HL-60/S4 treated with retinoic acid at 250 ng/mL for 4 days and 3 days (cell line): ENCODE measurements at regions not wholly inside any gene's neighbourhood (a gene's known extent, or its start where the extent isn't known, plus 50 kb on each side); places are given as distances from the start of the nearest gene placed in this dataset.

ENCODE experiments used
- in situ Hi-C: fragments of 300-500 bp; cut with MboI; formaldehyde crosslinking; loops from 2 replicates; pipeline ENCODE4 v1.7.0; 2022; ENCODE audit warnings: low sequenced_read_pairs

GRCh38 chr14:62244221-62244620 lies 482.0 kb downstream of the SNAPC1 start:
- in situ Hi-C loops = no loop called here

DNA sequence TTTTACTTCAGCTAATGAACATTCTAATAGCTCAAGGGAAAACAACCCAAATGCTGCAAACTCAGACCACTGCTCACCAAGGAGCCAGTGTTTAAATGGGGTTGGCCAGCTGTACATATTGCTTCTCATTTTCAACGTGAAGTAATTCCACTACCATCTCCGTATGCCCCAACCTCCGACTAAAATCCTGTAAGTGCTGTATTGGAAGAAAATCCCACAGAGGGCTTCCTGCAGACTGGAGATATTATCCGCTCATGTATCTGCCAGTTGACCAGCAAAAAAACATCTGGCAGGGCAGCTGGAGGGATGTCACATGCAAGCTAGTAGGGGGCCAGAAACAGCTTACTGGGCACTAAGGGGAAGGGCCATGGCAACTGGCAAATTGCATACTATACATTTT lies 485.0 kb downstream of the SNAPC1 start:
- in situ Hi-C loops = no loop called here

DNA sequence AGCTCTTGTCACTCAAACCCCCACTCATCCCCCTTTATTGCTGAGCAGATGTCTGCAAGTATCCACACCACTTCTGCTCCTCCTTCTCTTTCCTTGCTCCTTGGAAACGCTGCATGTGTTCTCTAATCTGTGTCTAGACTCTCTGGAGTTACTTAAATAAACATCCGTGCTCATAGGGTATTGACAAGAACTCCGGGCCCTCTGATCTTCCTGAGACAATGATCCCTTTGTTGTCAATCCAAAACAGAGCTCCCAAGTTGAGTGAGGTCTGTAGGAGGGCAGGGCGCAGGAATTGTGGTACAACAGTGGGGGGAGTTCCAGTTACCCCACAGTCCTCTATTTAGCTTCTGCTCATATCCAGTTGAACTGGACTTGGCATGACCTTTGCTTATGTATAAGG lies 489.0 kb downstream of the SNAPC1 start:
- in situ Hi-C loops = no loop called here

DNA sequence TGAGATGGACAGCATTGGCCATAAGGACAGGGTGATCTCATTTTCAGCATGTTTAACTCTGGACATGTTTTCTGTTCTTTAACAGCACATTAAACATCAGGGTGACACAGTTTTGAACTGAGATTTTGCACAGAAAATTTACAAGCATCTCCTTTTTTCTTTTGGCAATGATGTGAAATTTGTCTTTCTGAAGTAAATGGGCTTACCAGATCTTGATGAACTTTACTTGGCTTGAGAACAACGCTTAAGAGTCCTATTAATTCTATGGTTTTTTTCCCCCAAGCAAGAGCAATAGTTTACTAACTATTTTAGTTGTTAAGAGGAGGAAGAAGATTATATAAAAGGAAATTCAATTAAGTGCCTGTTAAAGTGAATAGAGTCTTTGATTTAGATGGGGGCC lies 491.0 kb downstream of the SNAPC1 start:
- in situ Hi-C loops = no loop called here

DNA sequence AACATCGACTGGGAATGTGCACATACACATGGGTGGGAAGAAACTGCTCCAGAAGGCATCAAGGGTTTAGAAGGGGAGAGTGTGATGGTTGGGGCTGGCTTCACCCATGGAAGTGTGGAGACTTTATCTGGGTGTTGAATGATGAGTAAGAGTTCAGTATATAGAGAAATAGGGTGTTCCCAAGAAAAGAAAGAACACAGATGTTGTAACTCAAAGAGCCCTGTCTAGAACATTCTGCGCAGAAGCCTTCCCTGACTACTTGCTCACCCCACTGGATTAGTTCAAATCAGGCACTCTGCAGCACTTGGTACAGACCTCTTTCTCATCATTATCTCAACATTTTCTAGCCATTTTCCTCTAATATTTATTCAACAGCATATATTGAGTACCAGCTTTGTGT lies 491.7 kb downstream of the SNAPC1 start:
- in situ Hi-C loops = no loop called here

DNA sequence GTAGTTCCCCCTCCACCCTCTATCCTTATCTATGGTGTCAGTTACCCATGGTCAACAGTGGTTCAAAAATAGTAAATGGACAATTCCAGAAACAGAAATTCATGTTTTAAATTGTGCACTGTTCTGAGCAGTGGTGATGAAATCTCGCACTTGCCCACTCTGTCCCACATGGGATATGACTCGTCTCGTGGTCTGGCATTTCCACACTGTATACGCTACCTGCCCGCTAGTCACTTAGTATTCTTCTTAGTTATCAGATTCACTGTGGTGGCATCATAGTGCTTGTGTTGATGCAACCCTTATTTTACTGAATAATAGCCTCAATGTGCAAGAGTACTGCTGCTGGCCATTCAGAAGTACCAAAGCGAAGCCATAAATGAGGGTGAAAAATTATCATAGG lies 507.0 kb downstream of the SNAPC1 start:
- in situ Hi-C loops = no loop called here

- in situ Hi-C loops = no loop called here
Observed at GRCh38 chr14:62270236-62270635, 508.0 kb downstream of the SNAPC1 start.

DNA sequence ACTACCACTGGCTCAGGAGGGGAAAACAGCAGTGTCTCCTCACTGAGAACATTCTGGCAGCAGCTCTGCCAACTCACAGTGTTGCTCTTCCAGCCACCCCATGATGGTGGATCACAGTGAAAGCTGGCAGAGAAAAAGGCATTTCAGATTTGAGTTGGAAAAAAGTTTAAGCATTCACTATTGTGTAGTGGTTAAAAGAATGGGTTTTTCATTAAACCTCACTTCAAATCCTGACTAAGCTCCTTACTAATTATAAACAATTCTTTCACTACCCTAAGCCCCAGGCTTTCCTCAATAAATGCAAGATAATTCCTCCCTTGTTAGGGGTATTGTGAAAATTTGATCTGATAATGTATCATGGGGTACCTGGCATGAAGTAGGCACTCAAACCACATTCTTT lies 518.1 kb downstream of the SNAPC1 start:
- in situ Hi-C loops = no loop called here

- in situ Hi-C loops = no loop called here
Observed at GRCh38 chr14:62283837-62284236, 521.6 kb downstream of the SNAPC1 start.

DNA sequence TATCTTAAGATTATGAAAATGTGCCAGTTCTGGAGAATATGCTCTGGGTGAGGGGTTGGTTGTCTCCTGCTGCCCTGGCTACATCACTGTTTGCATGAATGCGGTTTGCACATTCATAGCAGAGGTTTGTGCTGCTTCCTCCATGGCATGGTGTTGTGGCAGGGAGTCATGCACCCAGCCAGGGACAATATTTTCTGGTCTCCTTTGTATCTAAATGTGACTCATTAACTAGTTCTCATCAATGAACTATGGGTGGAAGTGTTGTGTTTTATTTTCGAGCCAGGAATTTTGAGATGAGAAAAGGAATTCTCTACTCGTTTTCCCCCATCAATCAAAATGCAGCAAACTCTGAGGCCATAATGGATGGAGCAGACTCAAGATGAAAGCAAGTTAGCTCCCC lies 527.3 kb downstream of the SNAPC1 start:
- in situ Hi-C loops = no loop called here

- in situ Hi-C loops = no loop called here
Observed at GRCh38 chr14:62301080-62301479, 538.9 kb downstream of the SNAPC1 start.

- in situ Hi-C loops = no loop called here
Observed at GRCh38 chr14:62301911-62302310, 539.7 kb downstream of the SNAPC1 start.

DNA sequence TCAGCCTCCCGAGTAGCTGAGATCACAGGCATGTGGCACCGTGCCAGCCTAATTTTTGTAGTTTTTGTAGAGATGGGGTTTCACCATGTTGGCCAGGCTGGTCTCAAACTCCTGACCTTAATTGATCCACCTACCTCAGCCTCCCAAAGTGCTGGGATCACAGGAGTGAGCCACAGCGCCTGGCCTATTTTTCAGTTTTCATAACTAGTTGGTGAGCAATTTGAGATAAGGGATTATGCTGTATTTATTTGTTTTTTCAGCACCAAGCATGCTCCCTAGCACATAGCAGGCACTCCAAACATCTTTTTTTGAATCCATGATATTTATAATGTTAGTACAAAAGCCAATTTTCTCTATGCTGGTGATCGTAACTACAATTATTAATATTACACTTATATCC lies 541.2 kb downstream of the SNAPC1 start:
- in situ Hi-C loops = no loop called here

- in situ Hi-C loops = no loop called here
Observed at GRCh38 chr14:62304257-62304656, 542.0 kb downstream of the SNAPC1 start.

GRCh38 chr14:62307844-62308243 lies 545.6 kb downstream of the SNAPC1 start:
- in situ Hi-C loops = no loop called here

DNA sequence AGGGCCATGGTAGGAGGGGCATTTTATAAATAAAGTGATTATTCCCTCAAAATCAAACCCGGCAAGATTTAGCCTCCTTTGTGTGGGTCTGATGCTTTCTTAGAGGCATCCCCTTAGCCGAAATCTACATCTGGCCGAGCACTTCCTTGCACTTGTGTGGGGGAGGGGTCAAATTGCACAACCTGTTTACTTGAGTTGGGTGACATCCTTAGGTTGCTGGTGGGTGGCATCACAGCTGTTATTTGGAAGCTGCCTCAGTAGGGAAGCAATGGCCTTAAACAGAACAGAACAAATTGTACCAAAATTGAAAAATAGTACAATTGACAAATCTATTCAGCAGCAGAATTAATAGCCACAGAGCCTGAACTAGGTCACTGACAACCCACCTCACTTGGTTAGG lies 546.1 kb downstream of the SNAPC1 start:
- in situ Hi-C loops = no loop called here

GRCh38 chr14:62308891-62309290 lies 546.7 kb downstream of the SNAPC1 start:
- in situ Hi-C loops = no loop called here

DNA sequence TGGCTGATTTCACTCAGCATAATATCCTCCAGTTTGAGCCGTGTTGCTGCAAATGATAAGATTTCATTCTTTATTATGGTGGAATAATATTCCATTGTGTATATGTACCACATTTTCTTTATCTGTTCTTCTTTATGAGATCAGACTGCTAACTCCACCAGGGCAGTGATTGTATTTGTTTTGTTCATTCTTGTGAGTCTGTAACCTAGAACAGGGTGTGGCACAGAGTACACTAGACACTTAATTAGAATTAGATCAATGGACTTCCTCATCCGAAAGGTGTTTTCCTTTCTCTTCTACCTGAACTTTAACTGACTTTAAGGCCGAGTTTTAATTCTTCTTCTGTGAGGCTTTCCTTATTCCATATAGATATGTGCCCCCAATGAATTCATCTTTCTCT lies 551.0 kb downstream of the SNAPC1 start:
- in situ Hi-C loops = no loop called here

- in situ Hi-C loops = no loop called here
Observed at GRCh38 chr14:62314221-62314620, 552.0 kb downstream of the SNAPC1 start.

- in situ Hi-C loops = no loop called here
Observed at GRCh38 chr14:62314871-62315270, 552.7 kb downstream of the SNAPC1 start.

DNA sequence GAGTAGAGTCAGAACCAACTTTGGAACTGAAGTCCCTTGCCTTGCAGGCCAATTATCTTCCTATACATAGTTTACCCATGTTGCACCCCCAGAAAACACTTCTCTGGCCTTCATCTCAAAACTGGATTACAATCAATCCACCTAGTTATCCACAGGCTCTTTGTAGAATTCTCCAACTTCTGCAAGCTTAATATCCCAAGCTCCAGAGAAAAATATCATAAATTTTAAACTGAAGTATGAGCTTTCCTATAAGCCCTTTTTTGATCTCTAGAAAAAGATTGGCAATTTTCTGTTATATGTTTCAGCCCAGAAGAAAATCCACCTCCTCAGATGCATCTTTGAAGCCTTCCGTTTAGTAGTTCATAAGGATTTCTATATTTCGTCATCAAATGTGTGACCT lies 553.4 kb downstream of the SNAPC1 start:
- in situ Hi-C loops = no loop called here

DNA sequence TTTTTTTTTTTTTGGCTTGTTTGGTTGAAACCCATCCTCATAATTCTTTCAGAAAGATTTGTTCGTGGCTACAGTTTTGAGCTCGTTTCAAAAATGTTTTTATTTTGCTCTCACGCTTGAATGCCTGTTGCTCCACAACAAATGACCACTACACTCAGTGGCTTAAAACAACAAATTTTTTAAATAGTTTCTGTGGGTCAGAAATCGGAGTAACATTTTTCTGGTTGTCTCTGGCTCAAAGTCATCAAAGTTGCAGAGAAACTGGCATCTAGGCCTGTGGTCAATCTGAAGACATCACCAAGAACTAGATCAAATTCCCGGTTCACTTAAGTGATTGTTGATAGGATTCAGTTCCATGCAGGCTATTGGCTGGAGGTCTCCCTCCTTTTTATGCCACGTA lies 560.0 kb downstream of the SNAPC1 start:
- in situ Hi-C loops = no loop called here

GRCh38 chr14:62329427-62329826 lies 567.2 kb downstream of the SNAPC1 start:
- in situ Hi-C loops = no loop called here

DNA sequence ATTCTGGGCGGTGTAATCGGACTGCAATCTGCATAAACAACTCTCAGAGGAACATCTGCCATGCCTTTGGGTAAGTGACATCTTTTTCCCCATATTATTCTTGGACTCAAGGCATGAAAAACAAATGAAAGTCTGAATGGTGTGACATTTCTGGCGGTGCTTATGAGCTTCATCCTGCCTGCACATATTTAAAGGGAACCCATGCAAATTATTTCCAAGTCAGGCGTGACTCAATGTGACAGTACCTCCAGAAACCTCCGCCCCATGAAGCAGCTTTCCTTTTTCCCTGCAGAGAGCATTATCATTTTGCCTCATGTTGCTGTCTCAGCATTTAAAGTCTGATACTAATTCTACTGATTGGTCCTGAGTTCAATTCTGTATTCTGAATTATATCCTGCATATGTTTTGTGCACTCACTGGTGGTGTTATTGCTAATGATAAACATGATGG lies 585.4 kb downstream of the SNAPC1 start:
- in situ Hi-C loops = no loop called here
